Fibroblast of skin of right biceps (primary cell): ENCODE measurements at regions not wholly inside any gene's neighbourhood (a gene's known extent, or its start where the extent isn't known, plus 50 kb on each side); places are given as distances from the start of the nearest gene placed in this dataset.
"Not testable (repeated sequence)": the region's sequence is repeated elsewhere in the genome, so short reads cannot be mapped to it uniquely, and the experiment has no call there.

Source experiments
- DNase-seq: peaks from one replicate; pipeline ENCODE4 v3.0.0-alpha.2; 2013

DNA sequence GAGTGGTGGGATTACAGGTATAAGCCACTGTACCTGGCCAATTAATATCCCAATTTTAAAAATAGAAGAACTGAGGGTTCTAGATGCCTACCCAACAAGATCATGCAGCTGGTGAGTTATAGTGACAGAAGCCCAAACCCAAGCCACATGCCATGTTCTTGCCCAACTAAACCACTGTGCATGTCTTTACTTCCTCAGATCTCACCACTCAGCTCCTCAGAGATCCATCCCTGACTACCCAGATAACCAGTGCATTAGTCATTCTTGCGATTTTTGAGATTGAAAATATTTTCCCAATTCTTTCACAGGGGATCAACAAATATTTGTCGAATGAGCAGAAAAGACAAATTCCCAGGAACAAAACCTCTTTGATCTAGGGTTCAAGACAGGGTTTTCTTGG is 303.1 kb downstream of the CBLN1 start:
- DNase-seq: peak; percentile 14

- DNase-seq: no peak
Measured at GRCh38 chr16:48972236-48972635, 309.4 kb downstream of the CBLN1 start.

DNA sequence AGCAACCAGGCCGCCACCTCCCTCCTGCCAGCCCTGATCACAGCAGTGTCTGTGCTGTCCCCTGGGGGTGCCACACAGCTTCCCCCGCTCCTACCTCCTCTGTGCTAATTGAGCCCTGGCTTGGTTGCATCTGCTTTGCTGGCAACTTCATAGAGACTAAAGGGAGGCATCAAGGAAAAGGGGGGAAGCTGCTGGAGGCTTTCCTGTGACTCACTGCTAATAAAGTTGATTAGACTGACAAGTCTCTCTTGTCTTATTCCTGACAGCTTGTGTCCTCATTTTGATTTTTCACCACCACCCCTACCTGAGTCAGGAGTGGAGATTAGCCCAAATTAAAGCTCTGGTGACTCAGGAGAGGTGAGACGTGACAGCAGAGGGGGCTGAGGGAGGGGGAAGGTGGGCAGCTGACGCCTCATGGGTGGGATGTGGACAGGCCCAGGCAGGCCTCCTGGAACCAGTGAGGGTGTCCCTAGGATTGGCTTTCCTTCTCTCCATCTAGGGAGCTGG is 310.0 kb downstream of the CBLN1 start:
- peak; percentile 55 for DNase-seq

DNA sequence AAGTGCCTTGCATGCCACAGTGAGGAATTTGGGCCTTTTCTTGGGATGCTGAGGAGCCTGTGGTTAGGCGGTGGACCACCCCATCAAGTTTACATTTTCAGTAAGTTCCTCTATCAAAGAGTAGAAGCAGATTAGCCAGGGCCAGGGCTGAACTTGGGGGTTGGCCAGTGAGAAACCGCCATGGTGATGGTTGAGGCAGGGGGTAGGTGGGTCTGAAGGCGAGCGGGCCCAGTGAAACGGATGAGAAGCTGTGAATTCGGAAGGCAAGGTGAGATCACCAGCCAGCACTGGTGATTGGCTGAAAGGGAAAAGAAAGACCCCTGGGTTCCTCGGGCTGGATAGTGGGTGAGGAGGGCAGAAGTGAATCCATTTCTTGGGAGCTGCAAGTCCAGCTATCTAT is 311.4 kb downstream of the CBLN1 start:
- no peak for DNase-seq

GRCh38 chr16:48969611-48970010 is 312.0 kb downstream of the CBLN1 start:
- DNase-seq: no peak

DNA sequence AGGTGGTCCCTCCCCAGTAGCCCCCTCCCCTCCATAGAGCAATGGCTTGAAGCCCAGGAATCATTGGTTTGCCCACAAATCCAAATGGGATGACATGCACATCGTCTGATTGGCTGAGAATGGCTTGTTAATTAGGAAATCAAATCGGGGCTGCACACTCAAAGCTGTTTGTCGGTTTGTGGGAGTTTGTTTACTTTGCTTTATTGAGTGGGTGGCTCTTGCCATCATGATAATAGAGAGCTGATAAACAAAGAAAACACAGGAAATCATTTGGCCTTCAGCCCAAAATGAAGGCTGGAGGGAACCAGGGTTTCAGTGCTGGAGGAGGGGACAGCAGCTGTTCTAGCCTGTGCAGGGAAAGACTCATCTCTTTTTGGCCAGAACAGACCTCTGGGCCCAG is 316.3 kb downstream of the CBLN1 start:
- peak; percentile 71 for DNase-seq

DNA sequence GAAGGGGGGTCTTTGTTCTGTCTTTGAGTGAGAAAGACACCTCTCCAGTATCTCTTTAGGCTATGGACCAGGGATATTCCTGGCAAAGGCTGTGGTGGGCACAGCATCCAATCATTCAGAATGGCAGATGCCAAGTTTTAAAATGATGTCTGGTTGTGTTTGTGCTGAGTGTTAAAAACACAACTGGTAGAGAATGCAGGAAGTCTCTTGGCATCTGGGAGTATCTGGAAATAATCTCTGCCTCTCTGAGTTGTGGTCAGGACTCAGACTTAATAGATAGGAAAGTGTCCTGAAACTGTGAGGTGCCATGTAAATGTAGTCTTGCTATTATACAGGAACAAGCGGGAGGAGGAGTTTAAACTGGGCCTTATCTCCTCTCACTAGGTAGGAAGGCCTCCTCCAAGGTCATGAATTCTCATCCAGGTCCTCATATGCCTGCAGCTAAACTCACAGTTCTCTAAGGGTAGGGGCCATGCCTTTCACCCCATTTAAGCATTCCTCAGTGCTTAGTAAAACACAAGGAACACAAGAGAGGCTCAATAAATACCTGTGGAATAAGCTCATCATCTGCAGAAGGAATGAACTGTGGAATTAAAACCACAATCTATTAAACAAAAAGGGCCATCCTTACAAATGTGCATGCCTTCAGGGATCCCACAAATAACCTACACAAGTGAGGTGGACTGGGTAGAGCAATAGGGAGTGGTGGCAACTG is 317.6 kb downstream of the CBLN1 start:
- DNase-seq: peak; percentile 95

- peak; percentile 91 for DNase-seq
Measured at GRCh38 chr16:48963306-48963705, 318.3 kb downstream of the CBLN1 start.

DNA sequence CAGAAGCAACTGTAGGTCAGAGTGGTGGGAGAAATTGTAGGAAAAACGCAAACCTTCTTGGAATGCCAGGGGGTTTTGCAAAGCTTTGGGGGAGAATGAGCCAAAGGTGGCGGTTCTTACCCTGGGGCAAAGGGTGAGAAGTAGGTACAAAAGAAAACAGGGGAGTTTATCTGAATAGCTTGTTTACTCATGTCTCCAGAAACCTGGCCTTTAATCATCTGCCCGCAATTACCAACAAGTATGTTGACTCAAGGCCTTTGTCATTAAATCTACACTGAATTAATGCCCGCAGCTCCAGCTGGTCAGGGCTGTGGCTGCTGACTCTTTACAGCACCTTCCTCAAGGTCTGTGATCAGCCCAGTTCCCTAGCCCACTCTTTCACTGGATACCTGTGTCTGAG is 320.1 kb downstream of the CBLN1 start:
- DNase-seq: no peak

DNA sequence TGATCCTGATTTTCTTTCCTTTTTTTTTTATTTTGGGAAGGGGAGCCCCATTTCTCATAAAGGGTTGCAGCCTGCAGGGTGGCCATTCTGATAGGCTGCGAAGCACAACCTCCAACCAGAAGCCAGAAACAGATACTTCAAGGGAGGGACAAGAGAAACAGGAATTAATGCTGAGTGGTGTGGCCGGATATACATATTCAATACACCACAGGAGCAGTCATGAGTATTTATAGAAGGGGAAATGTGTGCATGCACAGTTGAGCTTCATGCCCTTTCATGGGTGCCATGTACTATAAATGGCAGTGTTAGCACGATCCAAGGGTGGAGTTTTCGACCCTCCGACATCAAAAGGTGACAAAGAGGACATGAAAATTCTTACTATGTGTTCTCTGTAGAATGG is 320.8 kb downstream of the CBLN1 start:
- no peak for DNase-seq

DNA sequence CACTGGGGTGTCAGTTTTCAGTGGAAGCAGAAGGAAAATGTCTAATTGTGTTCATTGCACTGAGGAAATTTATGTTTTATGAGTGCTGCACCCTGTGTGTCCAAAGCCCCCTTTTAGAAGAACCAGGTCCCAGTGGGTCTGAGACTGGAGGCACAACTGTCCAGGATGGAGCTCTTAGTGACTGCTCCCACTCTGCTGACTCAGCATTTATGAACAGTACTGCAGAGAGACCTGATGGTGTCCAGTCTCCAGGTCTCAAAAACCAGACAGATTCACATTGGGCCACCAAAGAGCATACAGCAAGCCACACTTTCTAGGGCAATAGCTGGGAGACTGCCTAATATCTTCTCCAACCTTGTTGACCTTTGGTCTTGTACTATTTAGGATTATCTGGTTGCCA is 321.9 kb downstream of the CBLN1 start:
- no peak for DNase-seq

DNA sequence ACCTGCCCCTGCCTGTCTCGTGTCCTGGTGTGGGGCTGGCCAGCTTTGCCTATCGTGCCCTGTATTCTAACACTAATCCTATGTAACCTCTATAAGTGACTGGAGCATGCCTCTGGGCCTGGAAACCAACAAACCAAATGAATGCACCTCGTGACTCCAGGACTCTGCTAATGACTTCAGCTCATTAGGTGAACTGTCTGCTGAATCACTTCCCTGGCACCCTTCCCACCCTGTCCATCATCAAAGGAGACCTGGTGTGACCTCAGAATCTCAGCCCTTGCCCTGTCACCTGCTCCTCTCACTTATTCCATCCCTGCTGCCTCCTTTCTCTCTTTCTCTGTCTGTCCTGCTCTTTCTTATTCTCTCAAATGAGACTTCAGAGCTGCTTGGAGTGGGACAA is 322.4 kb downstream of the CBLN1 start:
- DNase-seq: peak; percentile 24

DNA sequence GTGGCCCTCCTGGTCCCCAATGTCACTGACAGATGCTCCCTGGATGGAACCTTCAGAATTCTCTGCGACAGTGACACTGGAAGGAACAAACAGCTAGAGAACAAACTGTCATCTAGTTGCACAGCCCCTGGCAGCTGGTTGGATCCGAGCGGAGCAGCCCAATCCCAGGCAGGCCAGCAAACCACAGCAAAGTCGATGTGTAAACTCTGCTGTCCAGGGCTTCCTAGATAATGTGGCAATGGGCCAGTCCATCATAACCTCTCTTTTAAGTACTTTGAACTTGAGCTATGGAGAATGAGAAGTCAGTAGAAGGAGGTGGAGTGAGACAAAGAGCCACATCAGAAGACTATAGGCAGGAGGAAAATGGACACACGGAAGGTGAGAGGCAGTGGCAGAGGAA is 323.0 kb downstream of the CBLN1 start:
- no peak for DNase-seq

GRCh38 chr16:48956620-48957019 is 325.0 kb downstream of the CBLN1 start:
- DNase-seq: no peak

- DNase-seq: no peak
Measured at GRCh38 chr16:48955837-48956236, 325.8 kb downstream of the CBLN1 start.

DNA sequence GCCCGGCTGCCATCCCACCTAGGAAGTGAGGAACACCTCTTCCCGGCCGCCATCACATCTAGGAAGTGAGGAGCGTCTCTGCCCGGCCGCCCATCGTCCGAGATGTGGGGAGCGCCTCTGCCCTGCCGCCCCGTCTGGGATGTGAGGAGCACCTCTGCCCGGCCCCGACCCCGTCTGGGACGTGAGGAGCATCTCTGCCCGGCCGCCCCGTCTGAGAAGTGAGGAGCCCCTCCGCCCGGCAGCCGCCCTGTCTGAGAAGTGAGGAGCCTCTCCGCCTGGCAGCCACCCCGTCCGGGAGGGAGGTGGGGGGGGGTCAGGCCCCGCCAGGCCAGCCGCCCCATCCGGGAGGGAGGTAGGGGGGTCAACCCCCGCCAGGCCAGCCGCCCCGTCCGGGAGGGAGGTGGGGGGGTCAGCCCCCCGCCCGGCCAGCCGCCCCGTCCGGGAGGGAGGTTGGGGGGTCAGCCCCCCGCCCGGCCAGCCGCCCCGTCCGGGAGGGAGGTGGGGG is 330.0 kb downstream of the CBLN1 start:
- DNase-seq: not testable (repeated sequence)

DNA sequence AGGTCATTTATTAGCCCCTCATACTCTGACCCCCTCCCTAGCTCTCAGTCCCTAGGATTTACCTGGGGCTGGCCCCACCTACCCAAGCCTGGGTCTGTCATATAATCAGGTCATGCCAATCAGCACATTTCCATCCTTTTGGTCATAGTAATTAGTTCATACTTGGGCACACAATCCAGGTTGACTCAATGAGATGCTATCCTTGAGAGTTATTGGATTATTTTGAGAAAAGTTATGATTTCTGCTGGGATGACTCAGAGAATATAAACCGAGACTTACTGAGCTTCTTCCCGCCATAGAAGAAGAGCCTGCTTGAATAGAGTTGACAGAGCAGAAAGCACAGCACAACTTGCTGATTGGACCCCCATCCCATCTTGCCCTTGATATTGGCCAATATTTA is 331.5 kb downstream of the CBLN1 start:
- DNase-seq: peak; percentile 46

GRCh38 chr16:48949636-48950035 is 332.0 kb downstream of the CBLN1 start:
- DNase-seq: peak; percentile 65

GRCh38 chr16:48948911-48949310 is 332.7 kb downstream of the CBLN1 start:
- no peak for DNase-seq

DNA sequence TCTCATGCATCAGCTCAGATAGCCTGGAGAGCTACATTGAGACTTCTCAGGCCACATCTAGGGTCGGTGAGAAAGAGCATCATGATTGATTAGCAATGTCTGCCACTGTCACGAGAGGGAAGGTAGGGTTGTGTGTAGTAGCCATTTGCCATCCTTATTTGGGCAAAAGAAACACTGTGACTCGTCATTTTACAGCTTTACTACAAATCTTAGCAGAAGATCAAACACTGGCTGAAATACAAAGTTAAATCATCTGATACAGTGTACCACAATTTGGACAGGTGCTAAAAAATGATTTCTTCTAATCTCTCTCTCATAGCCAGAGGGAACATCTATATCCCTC is 334.3 kb downstream of the CBLN1 start:
- DNase-seq: no peak

GRCh38 chr16:48946686-48947370 is 334.8 kb downstream of the CBLN1 start:
- no peak for DNase-seq

DNA sequence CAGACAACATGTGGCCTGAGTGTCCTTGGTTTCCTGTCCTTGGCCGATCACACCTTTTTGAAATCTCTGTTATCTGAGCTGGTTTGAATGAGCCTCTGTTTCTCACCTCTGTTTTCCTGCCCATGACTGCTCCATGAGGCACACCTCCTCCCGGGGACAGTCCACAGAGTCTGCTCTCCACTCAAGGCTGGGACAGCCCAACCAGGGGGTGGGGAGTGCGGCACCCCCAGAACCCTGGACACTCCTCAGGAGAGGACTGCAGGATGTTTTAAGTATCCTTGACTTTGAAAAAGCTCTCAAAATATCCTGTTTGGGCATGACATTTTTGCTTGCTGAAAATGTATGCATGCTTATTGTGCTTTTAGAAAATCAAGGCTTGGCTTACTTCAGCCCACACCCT is 333.0 kb upstream of the N4BP1 start:
- DNase-seq: no peak

- DNase-seq: no peak
Measured at GRCh38 chr16:48936811-48937210, 326.8 kb upstream of the N4BP1 start.

GRCh38 chr16:48932216-48932855 is 322.4 kb upstream of the N4BP1 start:
- no peak for DNase-seq
